ENCODE measurements at regions not wholly inside any gene's neighbourhood (a gene's known extent, or its start where the extent isn't known, plus 50 kb on each side); places are given as distances from the start of the nearest gene placed in this dataset.
"Not testable (repeated sequence)": the region's sequence is repeated elsewhere in the genome, so short reads cannot be mapped to it uniquely, and the experiment has no call there.

DNA sequence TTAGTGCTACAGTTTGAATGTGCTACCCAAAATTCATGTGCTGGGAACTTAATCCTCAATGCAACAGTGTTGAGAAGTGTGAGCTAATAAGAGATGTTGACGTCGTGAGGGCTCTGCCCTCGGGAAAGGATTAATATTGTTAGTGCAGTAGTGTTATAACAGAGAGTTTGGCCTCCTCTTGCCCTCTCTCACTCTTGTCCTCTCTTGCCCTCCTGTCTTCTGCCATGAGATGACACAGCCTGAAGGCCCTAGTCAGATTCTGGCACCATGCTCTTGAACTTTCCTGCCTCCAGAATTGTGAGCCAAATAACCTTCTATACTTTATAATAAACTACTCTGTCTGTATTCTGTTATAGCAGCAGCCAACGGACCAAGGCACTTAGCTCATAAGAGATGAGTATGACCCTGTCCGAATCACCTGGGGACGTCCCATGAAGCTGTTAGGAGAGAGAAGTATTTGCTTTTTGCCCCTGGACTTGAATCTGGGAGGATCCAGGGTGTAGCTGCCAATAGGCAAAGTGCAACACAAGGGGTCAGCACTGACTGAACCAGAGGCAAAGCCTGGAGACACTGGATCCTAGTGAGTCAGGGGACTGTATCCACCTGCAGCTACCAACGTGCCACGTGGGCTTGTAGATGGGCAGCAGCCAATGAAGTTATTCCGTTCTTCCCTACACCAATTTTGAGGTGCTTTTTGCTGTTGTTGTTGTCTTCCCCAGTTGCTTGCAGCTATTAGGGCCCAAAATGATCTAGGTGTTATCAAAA, 233.7 kb downstream of the THBS2 start:
- DNase-seq (ENCODE audit: extremely low read depth in 1 of 2, low read depth in 1 of 2) = no peak

DNA sequence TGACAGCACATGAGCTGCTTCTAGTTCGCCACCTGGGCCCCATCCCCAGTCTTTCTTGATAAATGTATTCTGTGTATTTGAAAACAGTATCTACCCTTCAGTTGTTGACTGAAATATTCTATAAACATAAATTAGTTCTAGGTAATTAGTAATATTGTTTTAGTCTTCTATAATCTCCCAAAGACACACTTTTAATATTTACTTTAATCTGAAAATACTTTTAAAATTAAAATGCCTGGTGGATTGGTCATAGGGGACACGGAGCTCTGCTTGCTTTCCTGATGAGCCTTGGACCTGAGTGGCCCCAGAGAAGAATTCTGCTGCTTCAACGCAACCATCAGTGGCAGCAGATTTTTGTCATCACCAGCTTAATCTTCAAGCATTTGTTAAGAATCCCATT, 234.5 kb downstream of the THBS2 start:
- no peak for DNase-seq (ENCODE audit: extremely low read depth in 1 of 2, low read depth in 1 of 2)

DNA sequence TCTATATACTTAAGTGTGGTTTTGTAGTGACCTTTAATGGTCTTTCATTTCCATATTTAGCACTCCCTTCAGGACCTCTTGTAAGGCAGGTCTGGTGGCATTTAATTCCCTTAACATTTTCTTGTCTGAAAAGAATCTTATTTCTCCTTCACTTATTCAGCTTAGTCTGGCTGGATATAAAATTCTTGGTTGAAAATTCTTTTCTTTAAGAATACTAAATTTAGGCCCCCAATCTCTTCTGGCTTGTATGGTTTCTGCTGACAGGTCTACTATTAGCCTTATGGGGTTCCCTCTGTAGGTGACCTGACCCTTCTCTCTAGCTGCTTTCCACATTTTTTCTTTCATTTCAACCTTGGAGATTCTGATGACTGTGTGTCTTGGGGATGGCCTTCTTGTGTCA, 236.9 kb downstream of the THBS2 start:
- DNase-seq (ENCODE audit: extremely low read depth in 1 of 2, low read depth in 1 of 2) = no peak

DNA sequence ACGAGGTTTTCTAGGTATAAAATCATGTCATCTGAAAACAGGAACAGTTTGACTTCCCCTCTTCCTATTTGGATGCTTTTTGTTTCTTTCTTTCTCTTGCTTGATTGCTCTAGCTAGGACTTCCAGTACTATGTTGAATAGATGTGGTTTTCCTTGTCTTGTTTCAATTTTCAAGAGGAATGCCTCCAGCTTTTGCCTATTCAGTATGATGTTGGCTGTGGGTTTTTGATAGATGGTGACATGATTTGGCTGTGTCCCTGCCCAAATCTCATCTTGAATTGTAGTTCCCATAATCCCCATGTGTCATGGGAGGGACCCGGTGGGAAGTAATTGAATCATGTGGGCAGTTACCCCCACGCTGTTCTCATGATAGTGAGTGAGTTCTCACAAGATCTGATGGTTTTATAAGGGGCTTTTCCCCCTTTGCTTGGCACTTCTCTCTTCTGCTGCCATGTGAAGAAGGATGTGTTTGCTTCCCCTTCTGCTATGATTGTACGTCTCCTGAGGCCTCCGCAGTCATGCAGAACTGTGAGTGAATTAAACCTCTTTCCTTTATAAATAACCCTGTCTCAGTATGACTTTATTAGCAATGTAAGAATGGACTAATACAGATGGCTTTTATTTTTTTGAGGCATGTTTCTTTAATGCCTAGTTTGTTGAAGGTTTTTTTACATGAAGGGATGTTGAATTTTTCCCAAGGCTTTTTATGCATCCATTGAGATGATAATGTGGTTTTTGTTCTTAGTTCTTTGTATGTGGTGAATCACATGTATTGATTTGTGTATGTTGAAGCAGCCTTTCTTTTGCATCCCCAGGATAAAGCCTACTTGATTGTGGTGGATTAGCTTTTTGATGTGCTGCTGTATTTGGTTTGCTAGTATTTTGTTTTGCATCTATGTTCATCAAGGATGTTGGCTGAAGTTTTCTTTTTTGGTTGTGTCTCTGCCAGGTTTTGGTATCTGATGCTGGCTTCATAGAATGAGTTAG, 239.1 kb downstream of the THBS2 start:
- DNase-seq (ENCODE audit: extremely low read depth in 1 of 2, low read depth in 1 of 2) = no peak

DNA sequence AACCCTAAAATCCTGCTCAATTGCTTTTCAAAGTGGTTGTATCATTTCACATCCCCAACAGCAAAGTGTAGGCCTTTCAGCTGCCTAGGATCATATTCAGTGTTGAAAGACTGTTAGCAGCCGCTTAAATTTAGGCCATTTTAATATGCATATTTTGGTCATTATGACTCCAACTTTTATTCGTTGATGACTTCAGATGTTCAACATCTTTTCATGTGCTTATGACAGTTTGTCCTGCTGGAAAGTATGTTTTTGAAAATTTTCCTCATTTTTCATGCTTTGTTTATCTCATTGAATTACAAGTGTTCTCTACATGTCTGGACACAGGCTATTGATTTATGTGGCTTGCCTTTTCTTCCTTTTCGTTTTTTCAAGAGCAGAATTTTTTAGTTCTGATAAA, 244.0 kb downstream of the THBS2 start:
- no peak for DNase-seq (ENCODE audit: extremely low read depth in 1 of 2, low read depth in 1 of 2)

DNA sequence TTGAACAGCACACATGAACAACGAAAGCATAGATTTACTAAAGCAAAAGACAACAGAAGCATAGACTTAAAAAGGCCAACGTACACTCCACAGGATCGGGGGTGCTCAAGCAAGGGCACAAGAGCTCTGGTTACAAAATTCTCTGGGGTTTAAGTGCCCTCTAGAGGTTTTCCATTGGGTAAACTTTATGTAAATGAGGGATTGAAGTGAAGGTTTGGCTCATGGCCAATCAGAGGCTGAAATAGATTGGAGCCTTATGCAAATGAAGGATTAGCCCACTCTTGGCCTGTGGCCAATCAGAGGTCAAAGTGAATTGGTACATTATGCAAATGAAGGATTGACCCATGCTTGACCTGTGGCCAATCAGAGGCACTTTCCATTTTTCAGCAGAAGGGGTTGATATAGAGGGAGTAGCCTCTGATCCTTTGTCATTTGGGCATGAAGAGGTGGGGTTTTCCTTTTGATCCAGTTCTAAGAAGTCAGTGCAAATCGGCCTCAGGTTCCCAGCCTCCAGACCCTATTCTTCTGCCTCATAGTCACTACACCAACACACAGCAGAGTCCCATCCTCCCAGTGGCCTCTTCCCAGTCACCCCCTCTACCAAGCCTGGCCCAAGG, 244.9 kb downstream of the THBS2 start:
- no peak for DNase-seq (ENCODE audit: extremely low read depth in 1 of 2, low read depth in 1 of 2)

DNA sequence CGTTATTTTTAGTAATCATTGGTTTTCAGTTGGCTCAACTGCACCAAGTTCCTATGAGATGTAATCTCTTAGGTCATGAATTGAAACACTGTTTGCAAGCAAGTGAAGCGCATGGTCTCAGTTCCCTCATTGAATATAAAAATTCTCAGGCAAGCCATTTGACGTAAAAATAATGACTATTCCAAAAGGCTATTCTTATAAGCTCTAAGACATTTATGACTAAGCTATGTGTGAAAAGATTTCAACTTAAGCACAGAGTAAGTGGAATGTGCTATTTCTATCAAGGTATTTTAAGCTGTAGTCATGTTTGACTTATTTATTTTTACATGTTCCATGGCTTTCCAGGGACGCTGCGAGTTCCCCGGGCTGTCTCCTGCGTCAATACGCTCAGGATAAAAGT, 248.5 kb downstream of the THBS2 start:
- DNase-seq (ENCODE audit: extremely low read depth in 1 of 2, low read depth in 1 of 2) = no peak

DNA sequence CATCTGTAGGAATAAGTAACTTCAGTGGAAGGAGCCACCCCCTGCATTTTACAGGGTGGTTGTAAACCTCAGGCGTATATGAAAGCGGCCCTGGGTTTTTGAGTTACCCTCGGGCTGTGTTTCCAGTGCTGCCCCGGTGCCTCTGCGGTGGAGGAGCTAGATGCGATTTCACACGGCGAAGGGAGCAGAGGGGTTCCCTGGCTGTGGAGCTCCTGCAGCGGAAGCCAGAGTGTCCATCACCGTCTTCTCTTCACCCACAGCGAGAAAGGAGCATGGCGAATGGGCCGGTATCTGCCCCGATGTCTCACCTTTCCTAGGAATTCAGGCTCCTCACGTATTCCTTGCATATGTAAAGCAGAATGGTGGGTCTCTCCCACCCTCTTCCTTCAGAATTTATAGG, 253.6 kb downstream of the THBS2 start:
- DNase-seq (ENCODE audit: extremely low read depth in 1 of 2, low read depth in 1 of 2) = no peak

DNA sequence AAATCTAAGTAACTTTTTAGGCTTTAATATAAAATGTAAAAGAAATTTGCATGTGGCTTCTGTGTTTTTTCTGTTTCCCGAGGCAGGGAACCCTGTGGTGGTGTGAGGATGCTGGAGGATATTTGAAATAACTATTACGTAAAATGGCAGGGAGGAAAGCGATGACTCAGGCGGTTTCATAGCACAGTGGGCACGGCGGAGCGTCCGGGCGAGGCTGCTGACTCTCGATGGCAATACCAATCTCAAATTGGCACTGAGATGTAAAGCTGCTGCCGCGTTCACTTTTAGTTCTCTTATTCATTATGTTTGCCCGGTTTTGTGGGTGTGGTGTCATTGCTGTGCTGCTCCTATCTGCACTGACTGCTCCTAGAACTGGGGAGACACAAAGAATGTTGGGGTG, 254.3 kb downstream of the THBS2 start:
- no peak for DNase-seq (ENCODE audit: extremely low read depth in 1 of 2, low read depth in 1 of 2)

DNA sequence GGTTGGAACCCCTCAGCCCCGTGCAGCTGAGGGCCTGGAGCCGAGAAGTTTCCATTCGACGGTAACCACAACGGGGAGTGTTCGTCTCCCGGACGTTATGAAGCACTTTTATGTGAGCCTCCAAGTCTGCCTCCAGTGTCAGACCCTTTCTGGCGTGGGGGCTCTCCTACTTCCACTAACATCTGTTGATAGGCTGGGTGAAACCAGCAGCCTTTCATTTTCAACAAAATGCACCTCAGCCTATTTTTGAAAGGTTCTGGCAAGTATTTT, 257.4 kb downstream of the THBS2 start:
- no peak for DNase-seq (ENCODE audit: extremely low read depth in 1 of 2, low read depth in 1 of 2)

DNA sequence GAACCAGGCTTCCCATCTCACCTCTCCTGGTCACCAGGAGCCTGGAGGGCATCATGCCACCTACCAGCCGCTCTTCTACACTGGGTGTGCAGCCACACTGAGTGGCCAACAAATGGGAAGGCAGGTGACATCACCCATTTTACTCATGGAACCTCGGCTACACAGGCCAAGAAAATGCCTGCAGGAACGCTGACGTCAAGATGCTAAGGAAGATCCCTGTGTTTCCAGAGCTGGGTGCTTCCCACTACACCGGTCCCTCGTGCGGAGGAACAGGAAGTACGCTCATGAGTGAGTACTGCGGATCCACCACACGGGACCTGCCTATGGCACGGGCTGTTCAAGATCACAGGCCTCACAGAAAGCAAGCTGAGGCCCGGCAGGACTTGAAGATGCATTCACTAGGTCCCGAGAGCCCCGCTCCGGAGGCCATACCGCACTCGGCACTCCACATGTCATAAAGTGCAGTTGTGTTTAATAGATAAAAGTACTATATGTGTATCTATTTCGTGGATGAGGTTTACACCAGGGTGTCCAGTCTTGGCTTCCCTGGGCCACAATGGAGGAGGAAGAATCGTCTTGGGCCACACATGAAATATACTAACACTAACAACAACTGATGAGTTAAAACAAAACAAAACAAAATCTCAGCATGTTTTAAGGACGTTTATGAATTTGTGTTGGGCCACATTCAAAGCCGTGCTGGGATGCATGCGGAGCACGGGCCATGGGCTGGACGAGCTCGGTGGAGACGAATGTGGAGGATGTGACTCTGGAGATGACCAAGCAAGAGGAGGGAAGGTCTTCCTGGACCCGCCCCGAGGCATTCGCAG, 257.9 kb downstream of the THBS2 start:
- no peak for DNase-seq (ENCODE audit: extremely low read depth in 1 of 2, low read depth in 1 of 2)

DNA sequence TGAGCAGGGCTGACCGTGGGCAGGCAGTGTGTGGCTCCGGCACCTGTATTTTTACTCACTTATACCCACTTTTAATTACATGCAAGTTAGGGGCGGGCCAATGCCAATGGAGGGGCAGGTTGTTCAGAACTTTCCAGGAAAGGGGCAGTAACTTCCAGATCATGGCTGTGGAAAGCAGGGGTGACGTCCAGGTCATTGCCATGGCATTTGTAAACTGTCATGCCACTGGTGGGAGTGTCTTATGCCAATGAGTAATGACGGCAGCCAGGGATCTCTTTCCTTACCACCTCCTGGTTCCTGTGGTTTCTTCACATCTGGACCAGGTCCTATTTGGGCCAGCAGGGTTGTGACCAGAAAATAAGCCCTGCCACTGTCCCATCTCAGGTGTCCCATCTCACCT, 258.7 kb downstream of the THBS2 start:
- DNase-seq (ENCODE audit: extremely low read depth in 1 of 2, low read depth in 1 of 2) = no peak

DNA sequence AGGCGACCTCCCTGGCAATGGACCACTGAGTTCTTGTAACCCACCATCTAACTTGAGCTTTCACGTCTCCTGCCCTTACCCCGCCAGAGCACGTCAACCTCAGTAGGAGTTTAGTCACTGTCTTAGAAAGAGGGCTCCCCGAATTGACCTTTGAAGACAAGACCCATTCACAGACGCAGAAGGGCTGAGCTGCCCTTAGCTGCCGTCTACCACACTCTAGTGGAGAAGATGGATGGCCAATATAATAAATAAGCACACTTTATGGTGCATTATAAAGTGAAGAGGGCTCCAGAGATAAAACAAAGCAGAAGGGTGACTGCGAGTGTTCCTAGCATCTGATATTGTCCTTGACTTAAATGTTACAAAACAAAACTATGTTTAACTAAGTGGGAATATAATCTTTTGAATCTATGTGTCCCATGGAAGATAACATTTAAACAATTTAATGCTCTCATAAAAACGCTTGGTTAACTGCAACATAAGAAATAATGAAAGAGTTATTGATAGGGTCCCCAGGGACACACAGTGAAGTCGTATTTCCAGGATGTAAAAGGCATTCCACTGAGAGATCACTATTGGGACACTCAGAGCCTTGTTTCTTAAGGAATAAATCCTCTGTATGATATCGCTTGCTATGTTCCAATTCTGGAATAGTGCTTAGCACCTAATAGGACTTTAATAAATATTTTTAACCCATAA, 261.1 kb downstream of the THBS2 start:
- no peak for DNase-seq (ENCODE audit: extremely low read depth in 1 of 2, low read depth in 1 of 2)

DNA sequence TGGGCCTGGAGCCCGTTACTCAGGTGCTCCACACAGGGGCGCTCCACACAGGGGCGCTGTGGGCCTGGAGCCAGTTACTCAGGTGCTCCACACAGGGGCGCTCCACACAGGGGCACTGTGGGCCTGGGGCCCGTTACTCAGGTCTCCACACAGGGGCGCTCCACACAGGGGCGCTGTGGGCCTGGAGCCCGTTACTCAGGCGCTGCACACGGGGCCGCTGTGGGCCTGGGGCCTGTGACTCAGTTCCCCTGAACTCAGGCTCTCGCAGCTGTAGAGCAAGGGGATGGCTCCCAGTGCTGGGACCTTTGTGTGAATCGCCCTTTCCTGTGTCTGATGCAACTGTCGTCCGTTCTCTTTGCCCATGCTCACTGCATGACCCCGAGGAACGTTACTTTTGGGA, 262.0 kb downstream of the THBS2 start:
- DNase-seq (ENCODE audit: extremely low read depth in 1 of 2, low read depth in 1 of 2) = not testable (repeated sequence)

DNA sequence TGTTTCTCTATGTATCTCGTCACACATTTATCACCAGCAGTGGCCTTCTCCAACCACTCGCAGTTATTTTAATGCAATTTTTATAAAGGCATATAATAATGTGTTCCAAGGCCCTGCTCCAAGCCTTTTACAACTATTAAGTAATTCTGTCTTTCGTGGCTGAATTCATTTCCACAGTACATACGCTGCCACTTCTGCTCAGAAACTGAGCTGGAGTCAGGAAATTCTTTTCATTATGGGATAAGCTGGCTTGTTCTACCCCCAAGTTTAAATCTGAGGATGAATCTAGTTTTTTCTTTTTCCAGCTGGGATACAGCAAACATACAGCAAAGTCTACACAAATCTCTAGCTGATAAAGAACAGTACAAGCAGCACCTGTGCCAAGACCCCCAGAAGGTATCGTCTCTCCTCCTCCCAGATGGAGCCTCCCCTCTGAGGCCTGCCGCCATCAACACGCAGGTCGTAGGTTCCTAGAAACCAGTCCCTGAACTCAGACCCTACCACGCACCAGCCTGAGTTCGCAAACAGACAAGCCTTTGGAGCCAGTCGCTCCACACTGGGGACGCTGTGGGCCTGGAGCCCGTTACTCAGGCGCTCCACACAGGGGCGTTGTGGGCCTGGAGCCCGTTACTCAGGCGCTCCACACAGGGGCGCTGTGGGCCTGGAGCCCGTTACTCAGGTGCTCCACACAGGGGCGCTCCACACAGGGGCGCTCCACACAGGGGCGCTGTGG, 263.5 kb downstream of the THBS2 start:
- DNase-seq (ENCODE audit: extremely low read depth in 1 of 2, low read depth in 1 of 2) = no peak

DNA sequence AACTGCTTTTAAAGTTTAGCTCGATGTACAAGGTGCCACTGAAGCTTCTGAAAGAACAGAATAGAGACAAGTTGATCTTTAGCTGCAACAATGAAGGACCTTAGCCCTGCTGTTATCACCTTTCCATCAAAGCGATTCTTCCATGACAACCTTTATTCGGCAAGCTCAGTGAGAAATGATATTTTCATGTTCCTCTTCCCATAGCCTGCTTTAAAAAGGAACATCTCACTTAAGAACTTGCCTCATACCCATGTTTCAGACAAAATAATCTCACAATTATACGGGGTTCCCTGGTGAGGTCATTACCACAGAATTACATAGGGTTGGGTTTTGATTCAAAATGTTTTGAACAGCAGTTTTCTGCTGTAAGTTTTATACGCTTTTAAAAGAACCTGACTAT, 264.2 kb downstream of the THBS2 start:
- DNase-seq (ENCODE audit: extremely low read depth in 1 of 2, low read depth in 1 of 2) = no peak

DNA sequence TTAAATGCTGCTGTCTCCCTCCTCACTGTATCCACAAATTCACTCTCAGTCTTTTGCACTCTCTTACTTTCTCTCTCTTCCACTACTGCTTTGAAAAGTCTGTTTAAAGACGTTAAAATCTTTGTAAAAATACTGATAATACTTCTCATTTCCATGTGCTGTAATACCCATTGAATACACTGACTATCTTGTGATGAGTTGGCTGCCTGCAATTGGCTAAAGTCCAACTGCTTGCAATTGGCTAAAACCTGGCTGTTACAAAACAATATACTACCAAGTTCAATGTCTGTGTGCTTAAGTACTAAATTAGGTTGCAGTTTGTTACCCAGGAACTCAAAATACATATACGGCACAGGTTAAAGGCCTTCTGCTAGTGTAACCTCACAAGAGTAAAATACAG, 264.8 kb downstream of the THBS2 start:
- DNase-seq (ENCODE audit: extremely low read depth in 1 of 2, low read depth in 1 of 2) = no peak

DNA sequence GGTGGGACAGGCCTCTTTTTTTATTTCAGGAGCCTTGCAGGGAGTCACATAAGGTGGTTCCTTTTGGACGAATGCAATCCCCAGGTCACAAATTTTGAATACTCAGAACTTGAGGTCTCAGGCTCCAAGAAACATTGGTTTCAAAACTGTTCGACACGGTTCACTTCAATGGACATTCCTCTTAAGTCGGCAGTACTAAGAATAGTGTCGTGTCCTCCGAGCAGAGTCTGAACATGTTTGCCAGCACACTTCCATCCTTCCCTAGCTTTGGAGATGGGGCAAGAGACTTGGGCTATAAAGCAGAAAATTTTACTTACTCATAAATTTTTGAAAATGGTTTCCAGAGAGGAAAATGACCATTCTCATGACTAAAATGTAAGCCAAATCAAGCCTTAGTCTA, 265.4 kb downstream of the THBS2 start:
- no peak for DNase-seq (ENCODE audit: extremely low read depth in 1 of 2, low read depth in 1 of 2)

DNA sequence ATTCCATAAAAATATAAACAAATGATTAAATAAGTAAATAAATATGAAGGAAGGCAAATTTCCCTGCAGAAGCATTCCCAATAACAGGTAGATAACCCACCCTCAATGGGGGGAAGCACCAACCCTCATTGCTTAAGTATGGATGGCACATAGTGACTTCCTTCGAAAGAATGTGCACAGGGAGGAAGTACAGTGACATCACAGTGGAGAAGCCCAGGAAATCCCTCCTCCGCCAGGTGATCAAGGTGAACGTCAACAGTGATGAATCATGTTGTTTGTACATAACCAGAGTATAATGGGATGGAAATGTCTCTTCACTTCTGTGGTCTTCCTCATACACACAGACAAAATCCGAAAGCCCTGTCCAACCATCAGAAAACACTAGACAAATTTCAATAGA, 267.9 kb downstream of the THBS2 start:
- no peak for DNase-seq (ENCODE audit: extremely low read depth in 1 of 2, low read depth in 1 of 2)

DNA sequence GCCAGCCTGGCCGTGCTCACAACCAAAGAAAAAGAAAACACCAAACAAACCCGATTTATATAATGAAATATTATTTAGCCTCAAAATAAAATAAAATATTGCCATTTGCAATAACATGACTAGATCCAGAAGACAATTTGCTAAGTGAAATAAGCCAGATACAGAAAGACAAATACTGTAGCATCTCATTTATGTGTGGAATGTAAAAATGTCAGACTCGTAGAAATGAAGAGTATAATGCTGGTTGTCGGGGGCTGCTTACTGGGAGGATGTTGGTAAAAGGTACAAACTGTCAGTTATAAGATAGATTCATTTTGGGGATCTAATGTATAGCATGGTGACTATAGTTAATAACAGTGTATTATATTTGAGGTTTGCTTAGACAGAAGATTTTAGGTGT, 269.7 kb downstream of the THBS2 start:
- no peak for DNase-seq (ENCODE audit: extremely low read depth in 1 of 2, low read depth in 1 of 2)

All from stimulated activated CD8-positive, alpha-beta memory T cell treated with anti-CD3 and anti-CD28 coated beads, Interleukin-7, amount 100 ng/mL, for 48 hours (primary cell).